Stimulated activated CD8-positive, alpha-beta memory T cell treated with anti-CD3 and anti-CD28 coated beads, Interleukin-2, amount 100 ng/mL, for 48 hours (primary cell): ENCODE measurements at regions not wholly inside any gene's neighbourhood (a gene's known extent, or its start where the extent isn't known, plus 50 kb on each side); places are given as distances from the start of the nearest gene placed in this dataset.

Experiments
- DNase-seq, 2 donors: peaks; one replicate each; pipeline ENCODE4 v3.0.0-alpha.2; 2020; ENCODE audit warnings: low read depth in 2 of 2

DNA sequence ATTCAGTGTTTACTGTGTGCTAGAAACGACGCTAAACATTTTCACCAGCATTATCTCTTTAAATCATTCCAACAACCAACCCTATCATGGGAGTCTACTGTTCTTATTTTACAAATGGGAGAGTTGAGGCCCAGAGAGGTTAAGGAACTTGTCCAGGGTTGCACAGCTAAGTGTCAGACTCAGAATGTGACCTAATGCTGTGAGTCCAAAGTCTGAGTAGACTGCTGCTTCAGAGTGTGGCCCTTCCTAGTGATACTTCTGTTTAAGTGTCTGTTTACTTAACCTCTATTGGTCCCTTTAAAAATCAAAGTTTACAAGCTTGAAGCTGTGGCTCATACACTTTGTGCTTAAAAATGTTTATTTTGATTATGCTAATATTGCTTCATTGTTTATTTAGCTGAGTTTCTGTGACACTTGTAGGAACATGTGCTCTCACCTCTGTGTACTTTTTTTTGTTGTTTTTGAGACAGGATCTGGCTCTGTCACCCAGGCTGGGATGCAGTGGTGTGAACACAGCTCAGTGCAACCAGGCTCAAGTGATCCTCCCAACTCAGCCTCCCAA, 84.4 kb upstream of the SYPL1 start:
- DNase-seq = no peak

DNA sequence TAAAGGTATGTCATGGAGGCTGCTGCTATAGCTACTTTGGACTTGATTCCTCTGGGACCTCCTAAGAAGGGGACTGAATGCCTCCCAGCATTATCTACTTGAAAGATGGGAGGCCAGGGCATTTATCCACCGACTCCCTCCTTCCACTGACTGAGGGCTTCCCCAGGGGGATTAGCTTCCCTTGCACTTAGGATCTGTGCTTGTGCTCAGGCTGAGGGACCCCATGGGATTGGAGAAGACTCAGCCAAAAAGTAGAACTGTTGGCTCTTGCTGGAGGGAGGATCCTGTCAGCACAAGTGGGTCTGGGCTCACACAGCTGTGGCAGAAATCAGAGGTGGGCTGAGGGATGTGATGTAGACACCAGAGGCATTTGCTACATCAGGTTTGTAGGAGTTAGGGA, 81.5 kb upstream of the SYPL1 start:
- no peak for DNase-seq

DNA sequence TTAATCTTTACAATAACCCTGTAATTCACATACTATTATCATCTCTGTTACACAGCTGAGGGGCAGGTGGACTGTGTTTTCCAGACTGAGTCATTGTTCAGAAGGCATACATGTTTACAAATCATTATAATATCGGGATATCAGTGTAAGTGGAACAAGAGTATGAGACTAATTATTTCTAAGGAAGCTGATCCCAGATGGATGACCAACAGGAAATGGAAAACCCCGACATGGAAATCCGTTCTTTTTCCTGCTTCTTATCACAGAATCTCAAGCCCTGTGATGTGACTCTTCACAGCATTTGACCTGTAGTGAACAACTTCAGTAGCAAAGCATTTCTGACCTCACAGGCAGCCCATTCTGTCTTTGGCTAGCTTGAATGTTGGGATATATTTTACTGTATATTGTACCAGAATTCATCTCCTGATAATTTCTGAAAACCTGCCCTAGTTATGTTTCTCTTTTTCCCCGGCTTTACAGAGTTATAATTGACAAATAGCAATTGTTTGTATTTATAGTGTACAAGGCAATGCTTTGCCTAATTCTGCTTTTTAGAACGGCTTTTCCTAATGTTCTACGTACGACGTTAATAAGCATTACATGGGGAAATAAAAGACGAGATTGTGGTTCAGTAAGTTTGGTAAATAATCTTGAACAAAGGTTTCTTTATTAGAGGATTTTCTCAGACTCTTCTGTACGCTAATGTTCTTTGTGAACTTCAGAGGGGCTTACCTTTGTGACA, 78.6 kb upstream of the SYPL1 start:
- DNase-seq = no peak

GRCh38 chr7:106187613-106188350, 75.7 kb upstream of the SYPL1 start:
- DNase-seq = no peak

- no peak for DNase-seq
These were observed 73.6 kb upstream of the SYPL1 start for GRCh38 chr7:106185719-106186118.

DNA sequence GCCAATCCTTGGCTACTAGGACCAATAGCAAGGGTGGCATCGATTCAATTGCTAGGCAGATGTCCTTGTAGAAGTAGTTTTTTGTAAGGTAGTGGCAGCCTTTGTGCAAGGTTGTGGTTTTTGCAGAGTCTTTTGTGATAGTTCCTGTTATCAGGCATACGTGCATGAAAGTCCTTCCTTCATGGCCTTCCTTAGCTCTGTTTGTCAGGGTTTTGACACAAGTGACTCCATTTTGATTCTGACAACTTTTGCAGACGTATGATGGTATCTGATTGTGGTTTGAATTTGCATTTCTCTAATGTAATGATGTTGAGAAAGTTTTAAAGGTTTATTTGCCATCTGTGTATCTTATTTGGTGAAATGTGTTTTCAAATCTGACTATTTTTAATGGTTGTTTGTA, 71.8 kb upstream of the SYPL1 start:
- DNase-seq = no peak

- no peak for DNase-seq
These were observed 70.8 kb upstream of the SYPL1 start for GRCh38 chr7:106182904-106183303.

GRCh38 chr7:106181658-106182265, 69.7 kb upstream of the SYPL1 start:
- no peak for DNase-seq

GRCh38 chr7:106180721-106181120, 68.6 kb upstream of the SYPL1 start:
- no peak for DNase-seq

GRCh38 chr7:106179256-106179655, 67.1 kb upstream of the SYPL1 start:
- no peak for DNase-seq

GRCh38 chr7:106178593-106179134, 66.6 kb upstream of the SYPL1 start:
- DNase-seq = no peak

DNA sequence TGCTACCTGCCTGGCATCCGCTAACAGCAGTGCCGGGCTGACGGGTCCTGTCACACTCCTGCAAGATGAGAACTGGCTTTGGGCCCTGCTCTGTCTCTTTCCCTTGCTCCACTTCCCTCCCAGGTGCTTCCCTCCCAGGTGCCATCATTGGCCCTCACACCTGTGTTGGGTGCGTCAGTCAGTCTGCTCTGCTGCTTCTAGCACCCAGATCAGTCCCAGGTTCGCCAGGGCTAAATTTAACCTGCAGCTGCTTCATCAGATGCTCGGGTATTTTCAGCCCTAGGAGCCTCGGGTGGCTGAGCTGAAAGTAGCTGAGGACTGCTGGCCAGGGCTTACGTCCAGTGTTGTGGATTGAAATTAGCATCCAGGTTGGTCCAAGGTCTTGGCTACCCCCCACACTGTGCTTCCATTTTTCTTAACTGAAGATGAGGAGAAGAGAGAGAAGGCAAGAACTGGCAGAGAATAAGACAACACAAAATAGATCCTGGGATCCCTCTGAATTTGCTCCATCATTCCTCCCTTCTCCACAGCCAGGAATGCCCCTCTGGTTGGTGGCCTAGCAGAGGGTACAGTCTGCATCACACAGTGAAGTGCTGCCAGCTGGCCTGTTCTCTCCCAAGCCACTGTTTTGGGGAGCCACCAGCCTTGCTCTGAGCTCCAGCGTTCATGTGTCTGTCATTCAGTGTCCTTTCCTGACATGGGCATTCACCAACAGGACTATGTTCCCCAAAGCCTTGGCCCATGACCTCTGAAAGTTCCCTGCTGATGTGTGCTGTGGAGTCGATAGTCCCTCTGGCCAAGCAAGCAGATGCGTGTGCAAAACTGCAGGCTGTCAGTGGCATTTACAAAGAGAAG, 65.9 kb upstream of the SYPL1 start:
- no peak for DNase-seq

DNA sequence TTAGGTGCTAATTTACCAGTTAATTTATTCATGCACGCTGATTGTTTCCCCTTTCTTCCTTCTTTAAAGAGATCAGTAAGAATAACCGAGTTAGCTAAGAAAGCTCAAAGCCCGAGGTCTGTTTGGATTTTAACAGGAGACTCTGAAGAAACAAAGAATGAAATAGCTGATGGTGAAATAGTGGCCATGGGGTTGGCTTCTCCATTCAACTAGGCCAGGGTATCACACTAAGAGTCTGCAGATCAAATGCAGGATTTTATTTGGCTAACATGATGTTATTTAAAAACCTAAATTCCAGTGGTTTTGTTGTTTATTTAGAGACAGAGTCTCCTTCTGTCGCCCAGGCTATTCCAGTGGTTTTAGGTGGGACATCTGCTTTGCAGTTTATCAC, 65.2 kb upstream of the SYPL1 start:
- DNase-seq = no peak

GRCh38 chr7:106176414-106177299, 64.5 kb upstream of the SYPL1 start:
- peak; percentile 41 to 62 for DNase-seq

DNA sequence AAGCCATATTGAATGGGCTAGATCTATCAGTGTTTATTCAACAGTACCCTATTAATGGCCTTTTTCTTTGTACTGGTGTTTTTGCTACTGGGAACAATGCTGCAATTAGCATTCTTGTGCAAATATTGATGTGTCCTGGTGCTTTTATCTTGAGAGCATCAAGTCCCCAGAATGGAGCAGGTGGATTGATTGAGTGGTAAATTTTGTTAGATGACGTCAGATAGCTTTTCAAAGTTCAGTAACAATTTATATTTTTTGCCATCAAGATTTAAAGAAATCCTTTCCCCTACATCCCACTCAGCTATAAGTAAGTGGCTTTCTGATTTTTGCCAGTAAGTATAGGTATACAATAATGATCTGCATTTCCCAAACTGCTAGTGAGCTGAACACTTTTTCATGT, 63.4 kb upstream of the SYPL1 start:
- no peak for DNase-seq

- DNase-seq = no peak
These were observed 58.5 kb upstream of the SYPL1 start for GRCh38 chr7:106170651-106171050.

DNA sequence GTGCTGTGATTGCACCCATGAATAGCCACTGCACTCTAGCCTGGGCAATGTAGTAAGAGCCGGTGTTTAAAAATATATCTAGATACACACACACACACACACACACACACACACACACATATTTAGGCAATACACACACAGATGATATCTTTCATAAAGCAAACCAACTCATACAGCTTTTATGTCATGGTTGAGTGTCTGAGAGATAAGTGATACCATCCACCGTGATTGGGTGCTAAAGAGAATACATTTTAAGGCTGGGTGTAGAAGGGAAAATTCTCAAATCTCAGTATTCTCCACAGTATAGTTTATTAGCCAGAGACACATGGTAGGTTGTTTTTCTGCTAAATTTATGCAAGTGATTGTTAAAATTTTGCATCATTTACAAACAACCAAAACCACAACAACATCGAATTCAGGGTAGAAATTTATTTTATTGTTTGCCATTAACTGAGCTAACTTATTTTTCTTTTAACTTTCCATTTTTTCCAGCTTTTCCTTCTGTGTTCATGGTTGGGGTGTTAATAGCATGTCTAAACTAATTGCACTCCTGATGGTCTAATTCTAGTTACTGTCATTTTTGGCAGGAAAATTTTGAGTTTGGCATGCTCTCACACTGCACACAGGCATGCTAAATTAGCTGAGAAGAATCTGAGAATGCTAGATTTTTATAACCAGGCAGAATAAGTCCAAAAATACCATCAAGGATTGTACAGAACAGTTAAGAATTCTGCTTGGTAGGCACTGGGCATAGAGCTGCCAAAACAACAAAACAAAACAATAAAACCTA, 57.9 kb upstream of the SYPL1 start:
- DNase-seq = no peak

DNA sequence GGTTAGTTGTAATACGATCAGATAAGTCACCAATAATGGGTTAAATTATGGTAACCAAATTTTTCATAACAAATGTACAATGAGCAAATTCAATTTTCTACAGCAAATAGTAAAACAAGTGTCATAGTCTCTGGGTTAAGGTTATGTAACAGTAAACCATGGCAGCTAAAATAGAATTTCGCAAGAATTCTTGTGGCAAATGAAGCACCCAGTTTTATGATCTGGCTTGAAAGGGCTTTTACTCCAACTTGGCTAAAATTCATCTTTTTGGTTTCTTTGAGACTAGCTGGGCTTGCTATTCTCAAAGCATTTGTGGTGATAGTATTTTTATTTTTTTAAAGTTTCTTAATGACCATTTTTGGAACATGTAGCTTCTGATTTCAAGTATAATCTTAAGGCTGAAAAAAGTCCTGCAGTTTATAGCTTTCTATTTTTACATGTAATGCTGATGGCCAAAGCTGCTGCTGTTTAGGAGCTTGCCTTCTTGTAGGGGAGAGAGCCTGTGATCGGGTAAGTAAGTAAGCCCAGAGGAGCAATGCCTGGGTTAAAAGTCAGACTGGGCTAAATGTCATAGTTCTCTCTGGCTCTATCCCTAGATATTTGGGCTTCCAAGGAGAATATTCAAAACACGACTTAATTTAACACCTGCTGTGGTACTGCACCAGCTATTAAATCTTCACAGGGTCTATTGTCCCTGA, 55.5 kb upstream of the SYPL1 start:
- DNase-seq = no peak
